ENCODE measurements at regions not wholly inside any gene's neighbourhood (a gene's known extent, or its start where the extent isn't known, plus 50 kb on each side); places are given as distances from the start of the nearest gene placed in this dataset.

DNA sequence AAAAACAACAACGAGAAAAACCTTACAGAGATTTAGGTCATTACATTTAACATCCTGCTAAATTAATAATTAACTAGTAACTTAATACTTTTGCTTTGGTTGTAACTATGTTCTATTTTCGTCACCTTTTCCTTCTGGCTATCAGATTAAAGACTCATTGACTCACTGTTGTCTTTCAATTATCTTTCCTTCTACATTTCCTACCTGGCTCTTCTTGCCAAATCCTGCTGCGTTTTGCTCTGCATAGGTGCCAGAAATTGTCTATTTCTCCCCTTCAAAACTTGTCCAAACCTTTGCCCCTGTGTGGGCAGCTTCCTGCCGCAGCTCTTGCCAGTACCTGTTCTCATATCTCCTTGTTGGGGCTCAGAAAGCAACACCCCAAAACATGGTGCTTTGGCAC, 235.5 kb upstream of the ZNF608 start:
- TF ChIP-seq POLR2AphosphoS5 (IDR thresholded peaks at IDR 0.05; ENCODE audit: low read length) (no peak), TAF1 (IDR thresholded peaks at IDR 0.05; ENCODE audit: borderline replicate concordance, low read depth, low read length) (no peak), ZNF274 (IDR thresholded peaks at IDR 0.05; ENCODE audit: insufficient read depth, insufficient read length) (no peak), RFX5 (IDR thresholded peaks at IDR 0.05; ENCODE audit: low read depth, low read length) (no peak), POLR2A (IDR thresholded peaks at IDR 0.05; ENCODE audit: low read depth, low read length) (no peak), RELA (IDR thresholded peaks at IDR 0.05; ENCODE audit: borderline replicate concordance, partially characterized antibody) (no peak)
- TF ChIP-seq, protein P1, sequence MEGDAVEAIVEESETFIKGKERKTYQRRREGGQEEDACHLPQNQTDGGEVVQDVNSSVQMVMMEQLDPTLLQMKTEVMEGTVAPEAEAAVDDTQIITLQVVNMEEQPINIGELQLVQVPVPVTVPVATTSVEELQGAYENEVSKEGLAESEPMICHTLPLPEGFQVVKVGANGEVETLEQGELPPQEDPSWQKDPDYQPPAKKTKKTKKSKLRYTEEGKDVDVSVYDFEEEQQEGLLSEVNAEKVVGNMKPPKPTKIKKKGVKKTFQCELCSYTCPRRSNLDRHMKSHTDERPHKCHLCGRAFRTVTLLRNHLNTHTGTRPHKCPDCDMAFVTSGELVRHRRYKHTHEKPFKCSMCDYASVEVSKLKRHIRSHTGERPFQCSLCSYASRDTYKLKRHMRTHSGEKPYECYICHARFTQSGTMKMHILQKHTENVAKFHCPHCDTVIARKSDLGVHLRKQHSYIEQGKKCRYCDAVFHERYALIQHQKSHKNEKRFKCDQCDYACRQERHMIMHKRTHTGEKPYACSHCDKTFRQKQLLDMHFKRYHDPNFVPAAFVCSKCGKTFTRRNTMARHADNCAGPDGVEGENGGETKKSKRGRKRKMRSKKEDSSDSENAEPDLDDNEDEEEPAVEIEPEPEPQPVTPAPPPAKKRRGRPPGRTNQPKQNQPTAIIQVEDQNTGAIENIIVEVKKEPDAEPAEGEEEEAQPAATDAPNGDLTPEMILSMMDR (IDR thresholded peaks at IDR 0.05 in 2 of 3, conservative IDR thresholded peaks at IDR 0.05 in 1 of 3; ENCODE audit: control insufficient read depth in 2 of 3, extremely low read depth in 1 of 3, insufficient read depth in 1 of 3, low read depth in 3 of 3, low read length in 3 of 3), result no peak
- TF ChIP-seq, protein P2, sequence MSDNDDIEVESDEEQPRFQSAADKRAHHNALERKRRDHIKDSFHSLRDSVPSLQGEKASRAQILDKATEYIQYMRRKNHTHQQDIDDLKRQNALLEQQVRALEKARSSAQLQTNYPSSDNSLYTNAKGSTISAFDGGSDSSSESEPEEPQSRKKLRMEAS (IDR thresholded peaks at IDR 0.05; ENCODE audit: low read depth, low read length), result no peak
- TF ChIP-seq, protein P3, sequence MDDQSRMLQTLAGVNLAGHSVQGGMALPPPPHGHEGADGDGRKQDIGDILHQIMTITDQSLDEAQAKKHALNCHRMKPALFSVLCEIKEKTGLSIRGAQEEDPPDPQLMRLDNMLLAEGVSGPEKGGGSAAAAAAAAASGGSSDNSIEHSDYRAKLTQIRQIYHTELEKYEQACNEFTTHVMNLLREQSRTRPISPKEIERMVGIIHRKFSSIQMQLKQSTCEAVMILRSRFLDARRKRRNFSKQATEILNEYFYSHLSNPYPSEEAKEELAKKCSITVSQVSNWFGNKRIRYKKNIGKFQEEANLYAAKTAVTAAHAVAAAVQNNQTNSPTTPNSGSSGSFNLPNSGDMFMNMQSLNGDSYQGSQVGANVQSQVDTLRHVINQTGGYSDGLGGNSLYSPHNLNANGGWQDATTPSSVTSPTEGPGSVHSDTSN (IDR thresholded peaks at IDR 0.05; ENCODE audit: insufficient replicate concordance, low read depth, low read length), result no peak

All from GM12878 (cell line).